Fibroblast of skin of right quadriceps (primary cell): ENCODE measurements at regions not wholly inside any gene's neighbourhood (a gene's known extent, or its start where the extent isn't known, plus 50 kb on each side); places are given as distances from the start of the nearest gene placed in this dataset.

Source experiments
- DNase-seq: peaks from one replicate; pipeline ENCODE4 v3.0.0-alpha.2; 2013

DNA sequence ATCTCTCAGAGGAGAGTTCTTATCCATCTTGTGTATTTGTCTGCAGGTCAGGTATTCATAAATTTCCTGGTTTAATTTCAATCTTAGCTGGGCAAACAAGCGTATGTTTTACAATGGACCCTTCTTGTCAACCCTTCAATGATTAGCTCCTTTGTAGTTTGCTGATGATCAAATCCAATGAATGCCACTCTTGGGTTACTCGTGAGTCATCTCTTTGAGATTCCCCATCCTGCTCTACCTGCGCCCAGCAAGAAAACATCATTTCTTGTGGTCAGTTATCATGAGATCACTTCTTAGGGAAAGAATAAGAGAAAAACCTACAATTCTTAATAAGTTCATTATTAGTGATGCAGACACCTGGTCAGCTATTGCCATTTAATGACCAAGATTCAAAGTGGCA is 572.3 kb upstream of the PKN2 start:
- no peak for DNase-seq

DNA sequence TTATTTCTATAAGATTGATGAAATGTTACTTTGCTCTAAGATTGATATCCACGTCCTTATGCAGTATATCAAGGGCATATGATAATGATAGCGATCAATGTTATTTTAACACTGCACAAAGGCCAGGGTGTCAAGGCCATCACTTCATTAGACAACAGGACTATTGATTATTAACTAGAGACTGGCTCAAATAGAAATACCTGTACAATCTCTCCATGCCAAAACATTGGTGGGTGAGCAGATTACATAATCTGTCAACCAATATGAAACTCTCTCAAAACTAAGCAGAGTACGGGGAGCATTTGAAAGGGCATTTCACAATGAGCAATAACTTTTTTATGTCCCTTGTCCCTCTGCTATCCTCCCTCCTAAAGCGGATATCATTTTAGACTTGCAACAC is 566.5 kb upstream of the PKN2 start:
- DNase-seq: no peak

DNA sequence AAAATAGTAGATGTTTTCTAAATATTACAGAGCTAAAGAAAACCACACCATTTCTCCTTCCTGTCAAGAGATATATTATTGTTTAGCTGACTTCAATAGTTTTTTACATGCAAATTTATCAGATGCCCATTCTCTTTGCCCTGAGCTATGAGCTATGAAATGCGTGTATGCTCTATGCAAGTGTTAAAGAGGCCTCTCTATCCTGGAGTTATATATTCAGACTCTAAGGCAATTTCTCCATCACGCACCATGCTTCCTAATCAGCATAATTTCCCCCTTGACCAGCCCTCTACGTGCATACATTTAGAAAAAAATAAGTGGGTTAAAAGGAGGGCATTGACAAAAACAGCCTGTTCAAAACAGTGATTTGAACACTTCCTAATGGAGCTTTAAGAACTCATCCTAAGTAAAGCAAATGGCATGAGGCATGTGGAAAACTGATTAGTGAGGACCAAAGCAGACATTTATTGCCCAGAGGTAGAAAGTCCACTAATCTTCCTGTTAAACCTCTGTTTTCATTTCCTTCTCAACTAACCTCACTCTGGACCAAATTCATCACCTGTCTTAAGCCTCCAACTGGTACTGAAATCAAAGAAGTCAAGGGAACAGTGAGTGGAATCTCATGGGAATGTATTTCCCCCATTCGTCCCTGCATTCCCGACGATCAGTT is 565.8 kb upstream of the PKN2 start:
- DNase-seq: no peak

DNA sequence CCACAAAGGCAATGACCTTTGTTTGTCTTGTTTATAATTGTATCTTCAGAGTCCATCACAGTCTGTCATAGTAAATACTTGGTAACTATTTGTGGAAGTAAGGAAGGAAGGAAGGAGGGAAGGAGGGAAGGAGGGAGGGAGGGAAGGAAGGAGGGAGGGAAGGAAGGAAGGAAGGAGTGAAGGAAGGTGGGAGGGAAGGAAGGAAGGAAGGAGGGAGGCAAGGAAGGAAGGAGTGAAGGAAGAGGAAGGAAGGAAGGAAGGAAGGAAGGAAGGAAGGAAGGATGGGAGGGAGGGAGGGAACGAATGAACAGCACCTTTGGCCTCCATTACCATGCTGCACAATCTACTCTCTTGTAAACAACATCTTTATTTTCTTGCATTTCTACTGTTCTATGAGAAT is 559.5 kb upstream of the PKN2 start:
- no peak for DNase-seq

DNA sequence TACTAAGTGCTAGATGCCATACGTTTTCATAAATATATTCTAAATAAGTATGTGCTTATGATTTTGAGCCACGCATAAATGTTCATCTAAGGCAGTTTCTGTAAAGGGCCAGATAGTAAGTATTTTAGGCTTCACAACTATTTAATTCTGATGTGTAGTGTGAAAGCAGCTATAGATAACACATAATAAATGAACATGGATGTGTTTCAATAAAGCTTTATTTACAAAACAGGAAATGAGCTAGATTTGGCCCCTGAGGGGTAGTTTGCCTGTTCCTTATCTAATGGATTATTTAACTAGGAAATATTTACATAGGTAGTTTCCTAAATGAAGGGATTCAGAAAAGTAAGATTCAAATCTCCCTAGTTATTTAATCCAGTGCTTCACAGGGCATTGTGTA is 557.6 kb upstream of the PKN2 start:
- no peak for DNase-seq

DNA sequence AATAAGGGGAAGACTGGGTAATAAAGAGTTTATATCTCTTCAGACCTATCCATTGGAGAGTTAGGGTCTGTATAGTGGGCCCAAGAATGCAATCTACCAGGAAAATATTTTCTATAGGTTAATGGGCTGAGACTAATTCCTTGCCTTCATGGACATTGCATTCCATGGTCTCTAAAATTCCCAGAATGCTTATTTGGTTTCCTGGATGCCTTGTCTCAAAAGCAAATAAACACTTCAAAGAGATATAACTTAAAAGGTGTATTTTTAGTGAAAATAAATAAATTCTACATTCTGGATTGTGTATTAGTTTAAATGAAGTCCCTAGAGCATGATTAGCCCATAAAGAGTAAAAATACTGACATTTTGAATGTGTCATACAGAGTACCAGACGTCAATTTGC is 550.1 kb upstream of the PKN2 start:
- no peak for DNase-seq

DNA sequence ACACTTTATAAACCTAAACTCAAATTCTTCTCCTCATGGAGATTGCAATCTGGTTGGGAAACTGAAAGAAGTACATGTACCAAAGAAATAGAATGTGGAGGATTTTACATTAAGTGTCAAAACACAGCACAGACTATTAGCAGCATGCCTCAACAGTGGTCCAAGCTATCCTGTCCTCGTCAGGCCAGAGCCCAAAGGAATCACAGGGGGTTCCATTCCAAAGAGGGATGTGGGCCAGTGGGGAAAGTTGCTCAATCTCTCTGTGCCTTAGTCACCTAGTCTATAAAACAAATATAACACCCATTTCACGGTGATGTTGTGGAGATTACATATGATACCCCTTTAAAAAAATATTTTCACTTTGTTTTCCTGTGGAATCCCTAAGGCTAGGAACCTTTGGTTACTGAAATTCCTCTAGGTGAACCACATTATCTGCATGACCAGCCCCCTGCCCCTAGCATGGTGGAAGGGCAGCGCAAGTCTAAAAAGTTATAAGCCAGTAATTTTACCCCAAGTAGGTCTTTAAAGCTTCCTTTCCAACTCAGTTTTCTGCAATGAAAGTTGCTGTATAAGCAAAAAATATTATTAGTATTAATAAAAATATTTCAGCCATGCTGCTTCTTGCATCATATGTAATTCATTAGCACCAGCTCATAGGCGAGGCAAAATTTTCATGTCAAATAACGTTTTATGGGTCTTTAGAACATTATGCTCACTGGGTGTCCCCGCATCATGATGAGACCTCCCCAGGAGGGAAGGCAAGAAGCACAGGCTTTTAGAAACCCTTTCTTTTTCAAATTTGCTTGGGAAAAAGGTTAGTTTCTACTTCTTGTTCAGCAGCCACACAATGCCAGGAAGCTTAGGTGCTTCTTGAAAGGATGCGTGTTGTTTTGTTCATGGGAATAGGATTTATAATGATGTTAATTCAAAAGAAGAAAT is 548.8 kb upstream of the PKN2 start:
- DNase-seq: no peak

DNA sequence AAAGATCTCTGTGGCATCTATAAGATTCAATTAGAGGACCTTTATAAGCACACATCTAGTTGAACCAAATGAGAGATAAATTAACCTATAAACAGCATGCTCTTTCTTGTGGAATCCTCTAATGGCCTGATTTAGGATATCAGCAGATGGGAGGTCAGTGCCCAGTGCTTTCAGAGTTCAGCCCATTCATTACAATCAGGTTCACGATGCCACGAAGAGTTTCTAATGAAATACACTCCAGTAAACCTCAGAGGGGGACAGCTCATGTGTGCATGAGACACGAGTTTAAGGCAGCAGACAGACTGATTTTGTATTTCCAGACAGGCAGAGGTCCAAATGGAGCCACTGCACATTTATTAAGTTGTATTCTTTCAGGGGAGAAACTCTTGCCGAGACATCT is 544.4 kb upstream of the PKN2 start:
- DNase-seq: no peak

DNA sequence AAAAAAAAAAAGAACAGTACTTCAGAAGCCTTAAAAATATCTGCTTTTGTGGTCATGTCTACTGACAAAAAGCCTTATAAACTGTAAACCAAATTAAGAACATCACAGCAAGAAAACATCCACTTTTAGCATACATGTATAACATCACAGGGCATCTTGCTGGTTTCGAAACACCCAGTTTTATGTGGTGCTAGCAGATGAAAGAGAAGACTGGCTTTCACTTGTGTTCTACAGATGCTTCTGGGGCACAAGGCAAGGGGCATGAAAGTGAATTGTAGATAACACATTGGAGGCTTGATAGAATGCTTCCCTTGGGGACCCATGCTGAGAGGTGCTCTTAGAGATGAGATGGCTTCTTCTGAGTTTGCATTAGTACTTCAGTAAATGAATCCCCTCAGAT is 543.7 kb upstream of the PKN2 start:
- no peak for DNase-seq

DNA sequence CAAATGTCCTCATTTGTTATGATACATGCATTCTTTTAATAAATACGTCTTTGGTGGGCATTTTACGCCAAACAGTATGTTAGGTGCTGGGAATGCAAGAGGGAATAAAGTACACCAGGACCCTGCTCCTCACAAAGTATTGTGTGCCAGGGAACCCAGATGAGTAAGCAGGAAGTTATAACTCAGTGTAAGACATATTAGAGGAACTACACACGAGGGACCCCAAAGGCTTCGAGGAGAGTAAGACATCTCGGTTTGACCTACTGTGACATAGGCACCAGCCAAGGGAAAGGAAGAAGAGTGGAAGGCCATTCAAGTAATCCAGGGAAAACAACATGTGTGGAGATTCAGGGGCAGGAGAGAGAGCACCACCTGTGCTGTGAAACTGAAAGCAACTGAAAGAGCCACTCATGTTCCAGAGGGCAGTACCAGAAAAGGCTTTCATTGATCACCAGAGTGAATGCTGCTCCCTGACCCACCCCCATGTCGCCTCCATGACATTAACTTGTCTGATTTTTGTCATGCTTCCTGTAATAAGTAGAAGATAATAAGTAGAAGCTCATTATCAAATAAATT is 542.5 kb upstream of the PKN2 start:
- no peak for DNase-seq

DNA sequence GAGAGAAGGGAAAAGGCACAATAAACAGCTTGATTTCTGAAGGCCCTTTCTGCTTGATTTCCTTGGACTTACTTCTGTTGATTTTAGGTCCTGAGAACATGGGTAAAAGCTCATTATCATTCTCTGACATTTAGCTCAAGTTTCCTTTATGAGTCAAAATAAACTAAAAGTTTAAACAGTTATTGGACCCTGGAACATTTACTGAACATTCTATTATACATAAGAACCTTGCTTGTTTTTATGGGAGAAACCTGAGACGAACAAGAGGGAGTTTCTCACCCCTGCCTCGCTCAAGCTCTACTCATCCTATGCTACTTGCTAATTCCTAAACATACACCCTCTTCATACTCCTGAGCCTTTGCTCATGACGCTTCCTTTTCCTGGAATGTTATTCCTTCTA is 538.3 kb upstream of the PKN2 start:
- DNase-seq: no peak

DNA sequence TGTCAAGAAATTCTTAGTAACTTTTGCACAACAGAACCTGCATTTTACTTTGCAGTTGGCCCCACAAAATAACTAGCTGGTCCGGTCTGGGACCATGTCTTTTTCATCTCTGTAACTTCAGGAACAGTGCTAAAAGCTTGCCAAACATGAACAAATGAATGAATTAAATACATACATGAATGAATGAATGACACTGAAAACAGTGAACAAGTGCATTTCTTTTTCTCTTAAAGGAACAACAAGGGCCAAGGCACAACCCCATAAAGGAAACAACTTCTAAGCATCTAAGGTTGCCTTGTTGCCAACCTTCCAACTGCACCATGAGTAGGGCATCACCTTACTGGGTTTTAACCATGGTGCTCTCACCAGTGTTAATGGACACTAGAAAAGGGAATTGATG is 534.4 kb upstream of the PKN2 start:
- DNase-seq: no peak

DNA sequence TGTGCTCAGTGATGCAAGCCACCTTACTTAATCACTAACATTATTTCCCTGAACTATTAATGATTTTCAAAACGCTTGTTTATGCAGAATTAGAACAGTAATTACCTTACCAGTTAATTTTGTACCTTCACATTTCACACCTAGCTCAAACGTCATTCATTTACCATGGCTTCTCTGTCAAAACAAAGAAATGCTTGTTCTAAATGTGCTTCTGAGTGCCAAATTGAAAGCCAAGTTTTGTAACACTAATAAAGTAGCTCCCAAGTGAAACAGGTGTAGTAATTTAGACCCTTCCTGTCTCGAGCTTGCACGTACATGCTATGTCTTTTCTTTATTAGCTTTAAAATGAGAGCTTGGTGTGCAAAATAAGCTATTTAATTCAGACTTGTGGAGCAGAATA is 533.7 kb upstream of the PKN2 start:
- DNase-seq: no peak

DNA sequence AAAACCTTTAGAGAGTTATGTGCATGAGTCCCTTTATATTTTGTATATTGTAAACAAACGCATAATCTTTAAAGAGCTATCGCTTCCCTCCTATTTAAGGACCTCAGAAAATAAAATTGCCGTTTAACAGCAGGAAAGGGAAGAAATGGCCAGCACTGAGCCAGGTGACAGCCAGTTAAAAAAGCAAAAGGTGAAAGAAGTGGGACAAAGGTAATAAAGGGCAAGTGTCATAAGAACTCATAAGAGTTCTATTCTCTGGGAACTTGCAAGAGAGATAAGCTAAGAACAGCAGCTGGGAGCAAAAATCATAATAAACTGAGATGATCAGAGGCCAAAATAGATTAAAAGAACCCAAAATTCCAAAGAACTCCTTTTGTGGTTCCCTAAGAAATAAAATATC is 520.9 kb upstream of the PKN2 start:
- no peak for DNase-seq

DNA sequence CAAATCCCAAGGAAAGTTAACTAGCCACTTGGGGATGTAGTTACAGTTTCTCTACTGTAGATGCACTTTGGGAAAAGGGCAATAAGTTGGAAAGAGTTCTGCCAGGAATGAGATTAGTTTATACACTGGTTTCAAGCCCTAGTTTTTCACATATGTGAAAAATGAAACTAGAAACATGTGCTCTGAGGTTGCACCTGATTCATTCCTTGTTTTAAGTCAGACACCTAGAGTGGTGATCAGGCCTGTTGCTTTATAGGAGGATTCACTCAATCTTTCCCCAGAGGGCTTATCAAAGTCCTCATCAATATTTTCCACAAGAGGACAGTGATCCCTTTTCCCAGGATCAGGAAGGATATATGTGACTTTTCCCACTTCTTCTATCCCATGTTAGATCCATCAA is 515.9 kb upstream of the PKN2 start:
- no peak for DNase-seq

DNA sequence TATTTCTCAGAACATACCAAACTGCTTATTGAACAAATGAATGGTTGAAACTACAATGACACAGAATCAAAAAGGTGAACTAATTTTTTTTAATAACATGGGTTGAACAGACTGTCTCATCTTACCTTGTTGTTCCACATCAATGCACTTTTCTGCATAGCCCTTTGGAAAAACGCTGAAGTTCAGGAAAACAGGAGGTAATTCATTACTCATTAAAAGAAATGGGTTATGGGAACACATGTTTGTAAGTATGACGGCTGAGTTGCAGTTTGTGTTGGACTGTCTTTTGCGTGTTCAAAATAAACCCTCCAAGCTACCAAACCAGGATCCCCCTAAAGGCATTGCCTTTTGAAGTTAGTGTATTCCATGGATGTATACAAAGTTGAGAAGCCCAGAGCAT is 514.9 kb upstream of the PKN2 start:
- DNase-seq: no peak

DNA sequence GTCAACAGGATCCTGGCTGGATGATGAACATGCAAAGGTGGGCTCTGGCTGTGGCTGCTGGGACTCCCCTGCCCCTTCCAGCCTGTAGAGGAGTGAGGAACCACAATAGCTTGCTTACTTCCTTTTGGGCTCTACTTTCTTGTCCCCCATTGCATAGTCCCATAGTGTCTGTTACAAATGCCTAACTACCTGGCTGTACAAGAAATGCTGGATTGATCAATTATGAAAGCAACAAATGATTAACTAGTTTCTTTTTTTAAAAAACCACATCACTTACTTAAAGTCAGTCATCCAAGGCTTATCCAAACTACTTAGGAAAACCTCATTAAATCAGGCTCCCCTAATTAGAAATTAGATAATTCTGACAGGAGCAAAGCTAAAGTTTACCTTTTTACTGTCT is 514.1 kb upstream of the PKN2 start:
- DNase-seq: no peak

DNA sequence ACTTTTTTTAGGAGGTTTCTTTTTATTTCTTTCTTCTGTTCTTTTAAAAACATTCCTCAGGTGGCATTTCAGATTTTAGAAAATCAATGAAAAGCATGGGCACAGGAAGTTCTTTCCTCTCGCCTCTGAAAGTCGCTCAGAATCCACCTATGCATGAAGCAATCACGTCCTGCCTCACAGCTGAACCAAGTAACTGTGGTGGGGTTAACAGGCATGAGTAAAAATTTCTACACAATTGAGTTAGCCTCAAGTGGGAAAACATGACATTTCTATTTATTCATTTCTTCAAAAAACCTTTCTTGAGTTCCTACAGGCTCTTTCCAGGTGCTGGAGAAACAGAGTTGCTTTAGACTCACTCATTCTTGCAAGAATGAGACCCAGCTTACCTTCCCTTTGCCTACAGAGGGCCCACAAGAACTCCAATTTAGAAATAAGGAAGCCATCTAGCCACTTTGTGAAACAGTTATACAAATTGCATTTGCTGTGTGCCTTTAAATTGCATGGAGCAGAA is 508.9 kb upstream of the PKN2 start:
- no peak for DNase-seq

DNA sequence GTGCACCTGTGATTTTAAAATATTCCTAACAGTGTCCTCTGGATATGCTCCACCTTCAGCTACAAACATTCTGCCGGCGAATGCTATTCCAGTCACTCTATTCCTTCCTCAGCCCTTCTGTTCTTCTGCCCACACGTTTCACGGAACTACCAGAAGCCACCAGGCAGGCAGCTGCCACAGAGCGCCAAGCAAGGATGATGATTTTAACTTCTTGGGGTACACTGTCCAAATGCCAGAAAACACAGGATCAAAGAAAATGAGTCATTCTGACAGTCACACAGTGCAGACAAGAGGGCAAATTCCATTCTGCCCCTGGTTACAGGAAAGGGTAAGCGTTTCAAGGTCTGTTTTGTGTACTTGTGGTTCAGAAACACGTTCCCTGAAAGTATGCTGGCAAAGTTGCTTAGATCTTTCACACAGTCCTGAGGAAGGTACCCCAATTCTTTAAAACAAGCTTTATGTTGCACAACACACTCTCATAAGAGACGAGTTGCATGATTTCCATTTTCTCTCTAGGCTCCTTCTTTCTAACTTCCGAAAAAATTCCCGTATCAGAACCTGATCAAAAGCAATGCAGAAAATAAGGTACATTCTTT is 508.3 kb upstream of the PKN2 start:
- peak; percentile 55 for DNase-seq

DNA sequence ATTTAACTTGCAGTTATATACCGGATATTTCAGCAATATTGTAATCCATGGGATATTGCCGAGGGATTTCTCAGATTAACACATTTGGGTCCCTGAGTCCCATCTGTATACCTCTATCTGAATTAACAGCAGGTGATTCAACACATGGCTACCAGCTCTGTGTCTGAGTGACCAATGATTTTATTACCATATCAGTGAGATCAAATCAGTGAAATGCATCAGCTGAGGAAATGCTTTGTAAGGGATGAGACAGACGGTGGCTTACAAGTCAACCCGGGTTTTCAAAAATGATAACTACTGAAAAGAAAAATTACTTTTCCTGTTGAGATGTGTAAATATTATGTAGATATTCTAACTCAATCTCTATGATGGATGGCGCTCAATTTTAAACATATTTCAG is 504.1 kb upstream of the PKN2 start:
- no peak for DNase-seq

DNA sequence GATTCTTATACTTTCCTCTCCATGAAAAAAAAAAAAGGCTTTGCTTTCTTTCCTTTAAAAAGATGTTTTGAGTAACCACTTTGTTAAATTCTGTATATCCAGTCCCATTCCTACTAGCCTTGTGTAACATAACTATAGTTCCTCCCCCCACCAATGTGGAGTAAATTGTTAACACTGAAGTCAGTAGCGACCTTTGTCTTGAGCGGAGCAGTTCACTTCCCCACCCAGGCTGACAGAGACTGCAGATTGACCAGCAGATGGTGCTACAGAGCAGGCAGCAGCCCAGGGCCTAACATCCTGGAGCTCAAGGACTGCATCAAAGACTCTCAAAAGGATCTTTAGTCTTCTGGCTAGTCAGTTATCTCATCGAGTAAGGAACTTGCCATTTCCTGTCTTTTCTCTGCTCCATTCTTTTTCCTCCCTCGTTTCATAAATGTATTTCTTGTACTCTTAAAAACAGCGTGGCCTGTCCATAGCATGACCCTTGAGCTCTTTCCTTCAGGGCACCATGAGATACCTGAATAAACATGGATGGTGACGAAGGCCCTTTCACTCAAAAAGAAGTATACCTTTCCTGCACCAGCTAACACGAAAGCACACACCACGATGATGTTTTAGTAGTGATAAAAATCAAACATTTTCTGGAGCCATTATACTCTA is 503.5 kb upstream of the PKN2 start:
- DNase-seq: peak; percentile 81

DNA sequence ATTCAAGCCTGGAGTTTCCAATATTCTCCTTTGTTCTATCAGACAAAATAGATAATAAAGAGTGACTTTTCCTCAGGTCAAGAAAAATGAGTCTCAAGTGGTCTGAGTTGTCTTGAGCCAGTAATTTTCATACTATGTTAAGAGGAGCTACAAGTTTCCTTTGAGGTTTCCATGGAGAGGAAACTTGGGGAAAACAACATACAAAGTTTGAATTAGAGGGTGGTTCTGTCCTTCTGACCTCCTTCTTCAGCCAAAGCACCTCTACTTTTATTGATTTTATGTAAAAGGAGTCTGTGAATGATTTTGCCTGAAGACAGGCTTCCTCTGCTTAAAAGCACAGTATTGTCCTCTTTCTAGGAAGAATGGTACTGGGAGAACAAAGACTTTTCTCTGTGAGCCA is 497.2 kb upstream of the PKN2 start:
- DNase-seq: no peak

DNA sequence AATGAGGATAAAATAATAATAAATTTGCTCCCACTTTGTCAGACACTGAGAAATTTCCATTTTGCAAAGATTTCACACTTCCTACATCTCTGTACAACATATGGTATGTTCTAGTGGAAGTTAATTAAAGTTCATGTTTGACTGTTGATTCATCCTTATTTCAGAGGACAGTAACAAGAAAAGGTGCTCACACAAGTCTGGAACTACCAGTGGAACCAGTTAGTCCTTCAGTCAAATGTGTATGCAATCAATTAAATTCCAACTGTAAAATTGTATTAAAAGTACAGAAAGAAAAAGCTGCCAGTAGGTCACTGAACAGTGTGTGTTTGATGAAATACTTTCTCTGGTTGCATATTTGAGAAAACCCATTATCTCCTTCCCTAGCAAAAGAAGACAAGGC is 496.0 kb upstream of the PKN2 start:
- no peak for DNase-seq
